HG03571 (cell line): ENCODE measurements at regions not wholly inside any gene's neighbourhood (a gene's known extent, or its start where the extent isn't known, plus 50 kb on each side); places are given as distances from the start of the nearest gene placed in this dataset.
"Not testable (repeated sequence)": the region's sequence is repeated elsewhere in the genome, so short reads cannot be mapped to it uniquely, and the experiment has no call there.

Experiments used
- ATAC-seq: cut with Tn5 transposase; IDR thresholded peaks from one replicate; pipeline ENCODE4 v1.9.1; 2021; ENCODE audit not compliant: unreplicated experiment

DNA sequence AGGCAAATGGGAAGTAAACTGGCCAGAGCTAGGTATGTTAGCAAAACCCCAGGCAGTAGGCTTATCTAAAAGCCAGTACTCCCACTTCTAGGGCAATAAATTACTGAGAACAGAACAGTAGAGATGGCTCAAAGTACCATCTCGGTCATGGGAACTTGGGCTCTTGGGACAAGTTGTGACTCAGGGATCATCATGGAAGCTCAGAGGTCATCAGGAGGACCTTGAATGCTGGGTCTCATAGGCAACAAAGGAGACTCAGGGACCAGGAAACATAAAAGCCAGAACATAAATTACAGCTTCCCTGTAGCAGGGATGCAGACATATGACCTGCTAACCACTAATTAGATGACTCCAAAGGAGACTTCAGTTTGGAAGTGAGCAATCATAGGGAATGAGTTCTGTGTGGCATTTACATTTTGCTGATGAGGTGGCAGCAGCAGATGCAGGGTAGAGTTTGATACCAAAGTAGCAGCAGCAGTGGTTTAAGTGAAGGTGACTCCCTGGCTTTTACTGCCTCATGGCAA, 97.6 kb upstream of the SCAF11 start:
- no peak for ATAC-seq

DNA sequence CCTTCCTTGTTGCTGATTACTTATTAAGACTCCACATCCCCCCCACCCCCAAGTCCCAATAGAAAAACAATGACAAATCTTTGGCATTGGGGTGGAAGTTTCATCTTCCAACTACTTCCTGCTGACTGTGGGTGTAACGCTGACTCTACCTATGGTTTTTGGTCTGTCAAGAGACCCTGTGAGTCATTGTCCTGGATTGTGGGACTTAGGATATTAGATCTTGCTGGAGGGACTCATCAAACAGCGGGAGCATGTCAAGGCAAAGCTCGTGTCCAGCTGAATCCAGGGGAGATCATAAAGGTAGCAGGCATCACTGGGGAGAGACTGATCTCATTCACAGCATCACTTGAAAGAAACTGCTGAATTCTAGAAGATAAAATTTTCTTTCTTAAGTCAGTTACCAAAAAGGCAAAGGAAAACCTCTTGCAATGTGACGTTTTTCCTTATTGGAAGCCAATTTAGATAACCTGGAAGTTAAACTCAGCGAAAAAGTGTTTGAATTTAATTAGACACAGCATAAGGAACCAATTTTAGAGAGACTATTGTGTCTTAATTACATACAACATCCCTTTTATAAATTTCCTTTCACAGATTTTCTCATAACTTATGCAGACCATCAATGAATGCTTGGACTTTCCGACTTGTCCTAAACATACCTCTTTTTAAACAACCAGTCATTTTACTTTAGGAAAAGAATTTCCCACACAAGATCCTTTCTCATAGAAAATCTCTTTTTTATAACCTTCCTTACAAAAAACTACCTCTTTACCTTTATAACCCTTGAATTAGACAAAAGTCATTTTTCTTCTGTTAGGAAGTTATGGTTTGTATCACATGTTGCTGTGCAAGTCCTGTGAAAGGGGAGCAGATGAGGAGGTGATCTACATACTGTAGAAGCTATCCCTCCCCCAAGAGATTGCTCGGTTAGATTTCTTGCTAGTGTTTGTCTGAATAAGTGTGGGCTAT, 94.6 kb upstream of the SCAF11 start:
- no peak for ATAC-seq

DNA sequence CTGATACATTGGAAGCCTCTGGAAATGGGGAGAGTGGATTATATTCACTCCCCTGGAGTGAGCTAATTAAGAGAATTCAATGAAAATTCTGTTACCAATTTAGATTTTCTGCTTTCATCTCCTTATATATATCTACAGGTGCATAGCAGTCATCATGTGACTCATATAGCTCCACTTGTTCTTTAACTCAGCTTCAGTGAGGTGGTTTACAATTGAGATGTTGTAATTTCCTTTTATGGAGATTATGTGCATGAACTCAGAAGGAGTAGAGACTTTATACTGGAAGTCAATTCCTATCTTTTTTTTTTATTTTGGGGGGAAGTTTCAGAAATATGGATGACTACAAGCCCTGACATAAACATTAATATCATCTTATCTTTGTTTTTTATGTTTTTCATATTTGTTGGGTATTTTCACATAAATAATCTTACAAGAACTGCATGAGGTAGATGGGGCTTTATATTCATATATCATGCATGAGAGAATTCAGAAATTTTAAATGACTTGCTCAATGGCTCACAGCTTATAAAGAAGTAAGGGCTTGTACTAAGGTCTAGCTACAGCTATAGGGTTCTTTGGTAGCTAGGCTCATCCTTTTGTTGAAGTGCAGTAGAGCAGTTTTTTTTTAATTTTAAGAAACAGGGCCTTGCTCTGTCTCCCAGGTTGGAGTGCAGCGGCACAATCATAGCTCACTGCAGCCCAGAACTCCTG, 92.3 kb upstream of the SCAF11 start:
- ATAC-seq: no peak

DNA sequence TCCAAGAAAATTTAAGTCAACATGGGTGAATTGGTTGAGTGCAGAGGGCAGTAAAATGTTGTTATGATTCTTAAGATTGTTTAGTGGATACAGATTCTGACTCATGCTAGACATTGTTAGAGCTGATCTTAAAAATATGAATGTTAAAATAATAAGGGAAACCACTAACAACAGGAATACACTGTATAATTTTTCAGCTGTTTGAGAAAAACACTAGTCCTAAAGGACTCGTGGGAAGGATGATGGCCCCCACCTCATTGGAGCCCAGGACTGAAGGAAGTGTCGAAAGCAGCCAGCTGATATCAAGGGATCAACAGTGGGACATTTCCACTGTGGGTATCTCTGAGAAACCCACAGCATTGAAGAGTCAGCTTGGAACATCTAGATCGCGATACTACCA, 82.9 kb upstream of the SCAF11 start:
- no peak for ATAC-seq

DNA sequence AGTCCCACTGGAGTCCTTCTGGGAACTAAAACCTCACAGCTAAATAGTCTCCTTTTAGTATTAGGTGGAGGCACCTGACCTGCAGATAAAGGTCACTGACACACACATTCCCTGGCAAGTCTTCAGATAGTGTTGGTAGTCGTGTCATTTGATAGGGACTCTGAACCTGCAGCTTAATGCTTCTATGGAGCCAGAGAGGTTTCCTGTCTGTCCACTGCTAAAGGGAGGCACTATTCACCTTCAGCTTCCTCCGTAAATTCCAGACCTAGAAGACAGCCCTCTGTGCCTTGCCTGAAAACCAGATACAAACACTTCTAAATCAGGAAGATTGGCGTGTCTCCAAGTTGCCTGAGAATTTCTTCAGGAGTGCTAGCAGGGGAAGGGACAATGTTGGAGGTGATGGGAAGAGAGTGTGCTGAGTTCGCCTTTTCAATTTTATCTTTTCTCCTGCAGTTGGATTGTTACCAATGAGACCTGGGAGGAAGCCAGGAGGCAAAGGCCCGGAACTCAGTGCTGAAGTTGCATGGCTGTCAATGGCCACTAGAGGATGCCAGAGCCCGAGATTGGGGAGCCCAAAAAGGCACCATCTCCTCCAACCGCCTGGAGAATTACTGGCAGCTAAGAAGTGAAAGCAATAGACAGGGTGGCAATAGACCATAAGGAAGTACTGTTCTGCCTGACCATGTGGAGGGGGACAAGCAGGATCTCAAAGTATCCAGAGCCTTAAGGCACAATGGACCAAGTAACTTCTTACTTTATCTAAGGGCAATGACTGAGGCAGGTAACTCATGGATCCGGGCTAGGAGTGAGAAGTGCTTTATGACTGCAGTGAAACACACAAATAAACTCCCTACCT, 81.6 kb upstream of the SCAF11 start:
- ATAC-seq: peak; percentile 90

DNA sequence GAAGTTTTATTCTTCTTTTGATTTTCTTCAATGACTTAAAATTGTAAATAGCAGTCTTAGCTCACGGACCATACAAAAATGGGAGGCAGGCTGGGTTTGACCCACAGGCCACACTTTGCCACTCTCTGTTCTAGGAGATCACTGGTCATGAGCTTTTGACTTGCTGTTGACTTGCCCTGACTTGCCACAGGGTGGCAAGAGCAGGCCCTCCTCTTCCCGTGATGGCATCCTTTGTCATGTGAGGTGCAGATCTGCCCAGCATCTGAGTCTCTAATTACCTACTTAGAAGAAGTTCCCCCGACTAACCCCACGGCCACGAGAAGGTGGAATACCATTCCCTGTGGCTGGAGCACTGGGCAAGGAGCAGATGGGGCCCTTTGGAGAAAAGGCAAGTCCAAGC, 81.0 kb upstream of the SCAF11 start:
- no peak for ATAC-seq

DNA sequence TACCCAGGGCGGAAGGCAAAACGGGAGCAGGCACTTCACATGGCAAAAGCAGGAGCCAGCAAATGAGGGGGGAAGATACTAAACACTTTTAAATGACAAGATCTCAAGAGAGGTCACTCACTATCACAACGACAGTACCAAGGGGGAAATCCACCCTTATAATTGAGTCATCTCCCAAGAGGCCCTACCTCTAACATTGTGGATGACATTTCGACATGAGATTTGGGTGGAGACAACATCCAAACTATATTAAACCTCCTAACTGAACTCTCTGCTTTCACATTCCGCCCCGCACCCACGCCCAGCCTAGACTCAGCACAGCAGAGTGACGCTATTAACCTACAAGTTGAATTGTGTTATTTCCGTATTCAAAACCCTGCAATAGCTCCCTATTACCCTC, 76.7 kb upstream of the SCAF11 start:
- ATAC-seq: no peak

DNA sequence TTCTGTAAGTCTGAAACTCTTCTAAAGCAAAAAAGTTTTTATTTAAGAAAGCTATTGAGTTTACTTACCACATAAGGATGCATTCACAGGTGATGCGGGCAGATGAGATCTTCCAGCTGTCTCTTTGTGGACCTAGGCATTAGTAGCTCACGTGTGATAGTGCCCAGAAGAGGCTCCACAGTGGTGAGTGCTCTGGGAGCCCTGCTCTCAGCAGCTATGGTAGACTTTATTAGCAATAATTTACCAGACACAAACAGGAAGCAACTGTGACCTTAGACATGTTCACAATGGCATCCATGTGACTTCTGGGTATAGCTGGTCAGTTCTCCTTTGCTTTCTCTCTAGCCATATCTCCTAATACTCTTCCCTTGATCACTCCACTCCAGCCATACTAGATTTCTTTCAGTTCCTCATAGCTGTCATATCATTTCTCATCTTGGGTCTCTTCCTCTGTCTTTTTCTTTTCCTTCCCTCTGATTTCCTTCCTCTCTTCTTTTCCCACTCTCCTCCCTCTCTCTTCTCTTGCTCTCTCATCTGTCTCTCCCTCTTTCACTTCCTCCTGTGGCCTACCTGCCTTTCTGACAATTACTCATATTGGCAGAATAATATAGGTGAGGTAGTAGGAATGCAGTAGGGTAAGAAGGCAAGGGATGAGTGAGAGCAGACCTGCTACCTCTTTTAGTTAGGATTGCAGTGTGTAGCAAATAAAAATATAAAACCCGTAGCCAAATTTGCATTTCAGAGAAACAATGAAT, 75.2 kb upstream of the SCAF11 start:
- ATAC-seq: peak; percentile 84

DNA sequence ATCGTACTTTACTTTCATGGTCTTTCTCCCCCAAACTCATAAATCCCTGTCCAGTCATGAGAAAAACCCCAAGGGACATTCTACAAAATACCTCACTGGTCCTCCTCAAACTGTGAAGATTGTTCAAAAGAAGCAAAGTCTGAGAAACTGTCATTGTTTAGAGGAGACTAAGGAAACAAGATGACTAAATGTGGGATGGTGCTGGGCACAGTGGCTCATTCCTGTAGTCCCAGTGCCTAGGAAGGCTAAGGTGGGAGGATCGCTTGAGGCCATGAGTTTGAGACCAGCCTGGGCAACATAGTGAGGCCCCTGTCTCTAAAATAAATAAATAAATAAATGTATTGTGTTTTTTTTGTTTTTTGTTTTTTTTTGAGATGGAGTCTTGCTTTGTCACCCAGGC, 74.2 kb upstream of the SCAF11 start:
- no peak for ATAC-seq

DNA sequence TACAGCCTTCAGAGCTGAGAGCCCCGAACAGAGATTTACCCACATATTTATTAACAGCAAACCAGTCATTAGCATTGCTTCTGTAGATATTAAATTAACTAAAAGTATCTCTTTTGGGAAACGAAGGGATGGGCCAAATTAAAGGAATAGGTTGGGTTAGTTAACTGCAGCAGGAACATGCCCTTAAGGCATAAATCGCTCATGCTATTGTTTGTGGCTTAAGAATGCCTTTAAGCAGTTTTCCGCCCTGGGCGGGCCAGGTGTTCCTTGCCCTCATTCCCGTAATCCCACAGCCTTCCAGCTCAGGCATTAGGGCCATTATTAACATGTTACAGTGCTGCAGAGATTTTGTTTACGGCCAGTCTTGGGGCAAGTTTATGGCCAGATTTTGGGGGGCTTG, 68.3 kb upstream of the SCAF11 start:
- ATAC-seq: not testable (repeated sequence)

DNA sequence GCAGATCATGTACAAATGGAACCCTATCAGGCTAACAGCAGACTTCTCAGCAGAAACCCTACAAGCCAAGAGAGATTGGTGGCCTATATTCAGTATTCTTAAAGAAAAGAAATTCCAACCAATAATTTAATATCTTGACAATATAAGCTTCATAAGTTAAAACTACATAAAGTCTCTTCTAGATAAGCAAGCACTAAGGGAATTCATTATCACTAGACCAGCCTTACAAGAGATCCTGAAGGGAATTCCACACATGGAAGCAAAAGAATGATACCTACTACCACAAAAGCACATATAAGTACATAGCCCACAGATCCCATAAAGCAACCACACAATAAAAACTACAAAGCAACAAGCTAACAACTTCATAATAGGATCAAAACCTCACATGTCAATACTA, 60.4 kb upstream of the SCAF11 start:
- ATAC-seq: no peak

DNA sequence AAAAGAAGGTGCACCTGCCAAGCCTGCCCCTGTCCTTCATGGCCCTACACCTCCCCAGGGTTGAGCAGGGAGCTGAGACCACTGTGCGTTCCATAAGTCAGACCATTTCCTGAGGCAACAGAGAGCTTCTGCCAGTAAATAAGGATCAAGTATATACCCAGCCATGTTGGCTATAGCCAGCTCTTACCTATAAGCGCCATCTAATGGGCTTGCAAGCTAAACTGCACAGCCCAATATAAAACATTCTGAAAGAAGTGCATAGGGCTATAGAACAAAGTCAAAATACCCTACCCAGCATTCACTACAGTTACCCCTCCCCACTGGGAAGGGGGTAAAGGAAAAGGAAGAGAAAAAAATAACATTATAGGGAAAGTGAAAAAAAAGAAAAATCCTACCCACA, 59.3 kb upstream of the SCAF11 start:
- ATAC-seq: no peak

DNA sequence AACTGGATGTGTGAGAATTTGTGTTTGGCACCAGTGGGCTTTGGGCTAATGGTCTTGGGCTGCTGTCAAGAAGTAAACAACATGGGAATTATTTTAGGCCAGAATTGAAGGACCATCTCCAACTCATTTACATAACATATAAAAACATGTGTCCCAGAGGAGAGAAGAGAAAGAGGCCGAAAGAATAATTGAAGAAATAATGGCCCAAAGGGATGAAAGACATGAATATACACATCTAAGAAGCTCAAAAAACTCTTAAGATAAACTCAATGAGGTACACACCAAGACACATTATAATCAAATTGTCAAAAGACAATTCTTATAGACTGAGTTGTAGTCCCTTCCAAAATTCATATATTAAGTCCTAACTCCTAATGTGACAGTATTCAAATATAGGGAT, 56.1 kb upstream of the SCAF11 start:
- ATAC-seq: no peak

DNA sequence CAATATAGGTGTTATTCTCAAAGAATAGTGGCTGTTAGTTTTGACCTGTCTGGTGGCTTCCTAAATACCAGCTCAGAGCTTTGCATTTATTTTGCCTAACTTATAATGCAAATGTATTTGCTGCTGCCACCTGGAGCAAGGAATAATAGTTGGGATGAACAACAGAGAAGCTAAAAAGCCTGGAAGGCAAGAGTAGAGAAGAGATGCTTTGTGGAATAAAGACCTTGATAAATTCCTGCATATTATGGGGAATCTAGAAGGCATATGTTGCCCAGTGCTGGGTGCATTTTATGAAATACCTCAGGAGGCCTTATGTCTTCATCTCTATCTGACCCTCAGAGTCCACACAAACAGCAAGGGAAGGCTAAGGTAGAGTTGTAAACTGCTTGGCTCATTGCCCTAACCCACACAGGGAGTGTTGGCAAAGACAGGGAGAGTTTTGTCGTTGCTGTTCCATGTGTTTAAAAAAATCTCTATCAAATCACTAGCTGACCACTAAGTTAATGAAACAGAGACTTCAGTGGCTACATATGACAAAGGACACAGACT, 53.7 kb upstream of the SCAF11 start:
- ATAC-seq: no peak
